Vagina (tissue), 2 donors: ENCODE measurements at regions not wholly inside any gene's neighbourhood (a gene's known extent, or its start where the extent isn't known, plus 50 kb on each side); places are given as distances from the start of the nearest gene placed in this dataset.

Experiments
- CTCF ChIP-seq, 3 experiments: fragments of 450-650 bp in 2 of 3; fragments of 200-600 bp in 1 of 3; sonication (generic) in 1 of 3; IDR thresholded peaks; one replicate each; pipeline ENCODE4 v1.5.1; 2017 to 2019; ENCODE audit warnings: antibody characterized with exemption in 3 of 3, mild to moderate bottlenecking in 2 of 3, moderate library complexity in 2 of 3
- POLR2A ChIP-seq, 2 donors: fragments of 450-650 bp; IDR thresholded peaks; one replicate each; pipeline ENCODE4 v1.6.1; 2017; ENCODE audit warnings: antibody characterized with exemption in 2 of 2, mild to moderate bottlenecking in 2 of 2, moderate library complexity in 2 of 2
- POLR2AphosphoS5 ChIP-seq, 2 donors: sonication (generic); formaldehyde crosslinking; IDR thresholded peaks; one replicate each; pipeline ENCODE4 v1.9.0; 2017; ENCODE audit warnings: antibody characterized with exemption in 2 of 2, mild to moderate bottlenecking in 2 of 2, low read depth in 1 of 2; ENCODE audit not compliant: insufficient read depth in 1 of 2

GRCh38 chr5:87588316-87588715 is 175.6 kb upstream of the CCNH start:
- TF ChIP-seq CTCF (IDR thresholded peaks at IDR 0.05) (no peak), POLR2A (IDR thresholded peaks at IDR 0.05) (no peak), POLR2AphosphoS5 (IDR thresholded peaks at IDR 0.05; ENCODE audit: insufficient read depth in 1 of 2, low read depth in 1 of 2) (no peak)
